ENCODE measurements at regions not wholly inside any gene's neighbourhood (a gene's known extent, or its start where the extent isn't known, plus 50 kb on each side); places are given as distances from the start of the nearest gene placed in this dataset.
A peak's percentile ranks its signal among the peaks of the same experiment; 100 is the strongest.

- Histone ChIP-seq H3K27me3 (ENCODE audit: control insufficient read depth, insufficient read depth, low read length) (no peaks in the 10 kb centered on the region), H3K36me3 (ENCODE audit: control insufficient read depth, insufficient read depth, low read length) (no peaks in the 10 kb centered on the region), H3K4me3 (ENCODE audit: low read depth, low read length) (no peak overlapping the region)
- FAIRE-seq = no peak
- TF ChIP-seq, protein P1, sequence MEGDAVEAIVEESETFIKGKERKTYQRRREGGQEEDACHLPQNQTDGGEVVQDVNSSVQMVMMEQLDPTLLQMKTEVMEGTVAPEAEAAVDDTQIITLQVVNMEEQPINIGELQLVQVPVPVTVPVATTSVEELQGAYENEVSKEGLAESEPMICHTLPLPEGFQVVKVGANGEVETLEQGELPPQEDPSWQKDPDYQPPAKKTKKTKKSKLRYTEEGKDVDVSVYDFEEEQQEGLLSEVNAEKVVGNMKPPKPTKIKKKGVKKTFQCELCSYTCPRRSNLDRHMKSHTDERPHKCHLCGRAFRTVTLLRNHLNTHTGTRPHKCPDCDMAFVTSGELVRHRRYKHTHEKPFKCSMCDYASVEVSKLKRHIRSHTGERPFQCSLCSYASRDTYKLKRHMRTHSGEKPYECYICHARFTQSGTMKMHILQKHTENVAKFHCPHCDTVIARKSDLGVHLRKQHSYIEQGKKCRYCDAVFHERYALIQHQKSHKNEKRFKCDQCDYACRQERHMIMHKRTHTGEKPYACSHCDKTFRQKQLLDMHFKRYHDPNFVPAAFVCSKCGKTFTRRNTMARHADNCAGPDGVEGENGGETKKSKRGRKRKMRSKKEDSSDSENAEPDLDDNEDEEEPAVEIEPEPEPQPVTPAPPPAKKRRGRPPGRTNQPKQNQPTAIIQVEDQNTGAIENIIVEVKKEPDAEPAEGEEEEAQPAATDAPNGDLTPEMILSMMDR (IDR thresholded peaks at IDR 0.05; ENCODE audit: insufficient read depth, low read length, severe bottlenecking) = no peak
- DNase-seq (ENCODE audit: low read depth) = no peak
Observed at GRCh38 chr17:14559264-14560119, 258.6 kb downstream of the HS3ST3B1 start.

GRCh38 chr17:14557480-14557879 lies 256.6 kb downstream of the HS3ST3B1 start:
- no peaks in the 10 kb centered on the region for H3K36me3 ChIP-seq (ENCODE audit: control insufficient read depth, insufficient read depth, low read length)
- DNase-seq (ENCODE audit: low read depth) (no peak), FAIRE-seq (no peak)
- TF ChIP-seq, protein P1 (IDR thresholded peaks at IDR 0.05; ENCODE audit: insufficient read depth, low read length, severe bottlenecking) = no peak
- no peaks in the 10 kb centered on the region for H3K27me3 ChIP-seq (ENCODE audit: control insufficient read depth, insufficient read depth, low read length)
- H3K4me3 ChIP-seq (ENCODE audit: low read depth, low read length) = no peak overlapping the region

DNA sequence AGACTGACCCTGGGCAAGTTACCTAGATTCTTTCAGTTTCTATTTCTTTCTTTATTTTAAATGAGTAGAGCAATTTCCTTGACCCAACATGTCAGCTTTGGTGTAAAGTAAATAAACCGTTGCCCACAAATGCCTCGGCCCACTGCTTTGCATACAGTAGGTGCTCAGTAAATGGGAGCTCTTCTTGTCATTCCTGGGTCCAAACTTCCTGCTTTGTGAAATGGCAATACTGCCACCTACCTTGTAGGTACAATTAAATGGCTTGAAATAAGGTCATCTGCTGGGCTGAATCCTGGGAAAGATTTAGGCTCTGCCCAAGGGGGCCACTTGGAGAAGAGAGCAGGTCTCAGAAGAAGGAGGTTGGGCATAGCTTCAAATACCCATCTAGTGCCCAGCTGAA lies 253.0 kb downstream of the HS3ST3B1 start:
- H3K4me3 ChIP-seq (ENCODE audit: low read depth, low read length) = no peak overlapping the region
- TF ChIP-seq, protein P1 (IDR thresholded peaks at IDR 0.05; ENCODE audit: insufficient read depth, low read length, severe bottlenecking) = peak; percentile 7
- peak; percentile 15 for DNase-seq (ENCODE audit: low read depth)
- no peaks in the 10 kb centered on the region for H3K27me3 ChIP-seq (ENCODE audit: control insufficient read depth, insufficient read depth, low read length)
- no peak for FAIRE-seq
- no peaks in the 10 kb centered on the region for H3K36me3 ChIP-seq (ENCODE audit: control insufficient read depth, insufficient read depth, low read length)

DNA sequence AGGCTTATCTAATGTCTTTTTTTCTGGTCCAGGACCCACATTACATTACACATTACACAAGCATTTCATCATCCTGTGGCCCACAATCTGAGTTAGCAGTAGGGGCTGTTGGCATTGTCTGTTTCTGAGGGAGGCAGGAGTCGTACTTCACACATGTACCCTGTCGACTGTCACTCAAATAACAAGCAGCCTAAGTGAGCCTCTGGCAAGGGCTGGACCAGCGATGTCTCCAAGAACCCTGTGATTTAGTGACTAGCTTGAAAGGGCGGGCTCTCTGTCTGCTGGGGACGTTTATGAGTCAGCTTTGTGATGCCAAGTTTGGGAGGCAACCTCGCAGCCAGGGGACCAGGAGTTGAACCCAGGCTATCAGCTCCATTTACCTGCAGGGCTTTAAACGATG lies 251.4 kb downstream of the HS3ST3B1 start:
- DNase-seq (ENCODE audit: low read depth) (no peak), FAIRE-seq (no peak)
- no peaks in the 10 kb centered on the region for H3K27me3 ChIP-seq (ENCODE audit: control insufficient read depth, insufficient read depth, low read length)
- TF ChIP-seq, protein P1 (IDR thresholded peaks at IDR 0.05; ENCODE audit: insufficient read depth, low read length, severe bottlenecking) = no peak
- H3K4me3 ChIP-seq (ENCODE audit: low read depth, low read length) = no peak overlapping the region
- no peaks in the 10 kb centered on the region for H3K36me3 ChIP-seq (ENCODE audit: control insufficient read depth, insufficient read depth, low read length)

DNA sequence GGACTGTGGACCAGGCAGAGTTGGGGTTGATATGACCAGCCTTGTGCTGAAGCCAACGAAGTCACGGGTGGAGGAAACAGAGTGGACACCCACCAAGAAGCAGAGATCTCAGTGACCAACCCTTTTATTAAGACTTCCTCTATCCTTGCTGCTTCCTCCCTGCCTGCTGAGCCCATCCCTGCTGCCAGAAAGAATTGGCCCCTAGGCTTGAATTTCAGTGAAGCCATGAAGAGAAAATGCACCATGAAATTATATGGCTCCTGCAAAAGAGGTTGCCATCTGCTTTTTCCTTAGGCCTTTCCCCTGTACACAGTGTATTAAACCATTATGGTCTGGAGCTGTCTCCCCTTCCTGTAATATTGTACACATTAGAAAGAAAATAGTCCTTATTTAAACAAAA lies 246.7 kb downstream of the HS3ST3B1 start:
- no peak for FAIRE-seq
- DNase-seq (ENCODE audit: low read depth) = no peak
- Histone ChIP-seq H3K4me3 (ENCODE audit: low read depth, low read length) (no peak overlapping the region), H3K36me3 (ENCODE audit: control insufficient read depth, insufficient read depth, low read length) (no peaks in the 10 kb centered on the region), H3K27me3 (ENCODE audit: control insufficient read depth, insufficient read depth, low read length) (no peaks in the 10 kb centered on the region)
- TF ChIP-seq, protein P1 (IDR thresholded peaks at IDR 0.05; ENCODE audit: insufficient read depth, low read length, severe bottlenecking) = no peak

GRCh38 chr17:14547016-14547415 lies 246.1 kb downstream of the HS3ST3B1 start:
- no peaks in the 10 kb centered on the region for H3K27me3 ChIP-seq (ENCODE audit: control insufficient read depth, insufficient read depth, low read length)
- no peak for FAIRE-seq
- TF ChIP-seq, protein P1 (IDR thresholded peaks at IDR 0.05; ENCODE audit: insufficient read depth, low read length, severe bottlenecking) = no peak
- H3K4me3 ChIP-seq (ENCODE audit: low read depth, low read length) = no peak overlapping the region
- no peak for DNase-seq (ENCODE audit: low read depth)
- no peaks in the 10 kb centered on the region for H3K36me3 ChIP-seq (ENCODE audit: control insufficient read depth, insufficient read depth, low read length)

Data from bronchial epithelial cell (primary cell).